ENCODE measurements at regions not wholly inside any gene's neighbourhood (a gene's known extent, or its start where the extent isn't known, plus 50 kb on each side); places are given as distances from the start of the nearest gene placed in this dataset.

DNA sequence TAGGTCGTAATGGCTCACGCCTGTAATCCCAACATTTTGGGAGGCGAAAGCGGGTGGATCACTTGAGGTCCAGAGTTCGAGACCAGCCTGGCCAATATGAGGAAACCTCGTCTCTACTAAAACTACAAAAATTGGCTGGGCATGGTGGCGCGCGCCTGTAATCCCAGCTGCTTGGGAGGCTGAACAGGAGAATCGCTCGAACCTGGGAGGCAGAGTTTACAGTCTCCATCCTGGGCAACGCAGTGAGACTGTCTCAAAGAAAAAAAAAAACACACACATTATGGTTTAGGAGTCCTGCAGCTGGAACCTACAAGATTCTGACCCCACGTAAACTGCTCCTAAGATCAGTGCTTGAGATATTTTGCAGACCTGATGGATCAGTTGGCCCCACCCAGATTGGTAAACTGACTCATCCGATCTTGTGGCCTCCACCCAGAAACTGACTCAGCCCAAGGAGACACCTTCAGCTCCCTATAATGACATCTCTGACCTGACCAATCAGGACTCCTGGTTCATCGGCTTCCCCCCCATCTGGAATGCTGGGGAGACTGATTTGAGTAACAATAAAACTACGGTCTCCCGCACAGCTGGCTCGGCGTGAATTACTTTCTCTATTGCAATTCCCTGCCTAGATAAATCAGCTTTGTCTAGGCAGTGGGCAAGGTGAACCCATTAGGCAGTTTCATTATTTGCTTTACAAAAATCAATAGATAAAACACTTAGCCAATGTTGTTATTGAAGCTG is 96.2 kb upstream of the BTN3A2 start:
- TF ChIP-seq, protein P1, sequence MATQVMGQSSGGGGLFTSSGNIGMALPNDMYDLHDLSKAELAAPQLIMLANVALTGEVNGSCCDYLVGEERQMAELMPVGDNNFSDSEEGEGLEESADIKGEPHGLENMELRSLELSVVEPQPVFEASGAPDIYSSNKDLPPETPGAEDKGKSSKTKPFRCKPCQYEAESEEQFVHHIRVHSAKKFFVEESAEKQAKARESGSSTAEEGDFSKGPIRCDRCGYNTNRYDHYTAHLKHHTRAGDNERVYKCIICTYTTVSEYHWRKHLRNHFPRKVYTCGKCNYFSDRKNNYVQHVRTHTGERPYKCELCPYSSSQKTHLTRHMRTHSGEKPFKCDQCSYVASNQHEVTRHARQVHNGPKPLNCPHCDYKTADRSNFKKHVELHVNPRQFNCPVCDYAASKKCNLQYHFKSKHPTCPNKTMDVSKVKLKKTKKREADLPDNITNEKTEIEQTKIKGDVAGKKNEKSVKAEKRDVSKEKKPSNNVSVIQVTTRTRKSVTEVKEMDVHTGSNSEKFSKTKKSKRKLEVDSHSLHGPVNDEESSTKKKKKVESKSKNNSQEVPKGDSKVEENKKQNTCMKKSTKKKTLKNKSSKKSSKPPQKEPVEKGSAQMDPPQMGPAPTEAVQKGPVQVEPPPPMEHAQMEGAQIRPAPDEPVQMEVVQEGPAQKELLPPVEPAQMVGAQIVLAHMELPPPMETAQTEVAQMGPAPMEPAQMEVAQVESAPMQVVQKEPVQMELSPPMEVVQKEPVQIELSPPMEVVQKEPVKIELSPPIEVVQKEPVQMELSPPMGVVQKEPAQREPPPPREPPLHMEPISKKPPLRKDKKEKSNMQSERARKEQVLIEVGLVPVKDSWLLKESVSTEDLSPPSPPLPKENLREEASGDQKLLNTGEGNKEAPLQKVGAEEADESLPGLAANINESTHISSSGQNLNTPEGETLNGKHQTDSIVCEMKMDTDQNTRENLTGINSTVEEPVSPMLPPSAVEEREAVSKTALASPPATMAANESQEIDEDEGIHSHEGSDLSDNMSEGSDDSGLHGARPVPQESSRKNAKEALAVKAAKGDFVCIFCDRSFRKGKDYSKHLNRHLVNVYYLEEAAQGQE (IDR thresholded peaks at IDR 0.05) = no peak
- no peak for TF ChIP-seq SP1 (IDR thresholded peaks at IDR 0.05)
- TF ChIP-seq, protein P2, sequence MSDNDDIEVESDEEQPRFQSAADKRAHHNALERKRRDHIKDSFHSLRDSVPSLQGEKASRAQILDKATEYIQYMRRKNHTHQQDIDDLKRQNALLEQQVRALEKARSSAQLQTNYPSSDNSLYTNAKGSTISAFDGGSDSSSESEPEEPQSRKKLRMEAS (IDR thresholded peaks at IDR 0.05) = no peak
- TF ChIP-seq CTCF (IDR thresholded peaks at IDR 0.05; ENCODE audit: low read depth, low read length, missing input control) = no peak
- no peak for TF ChIP-seq YY1 (IDR thresholded peaks at IDR 0.05)
- no peak for TF ChIP-seq ATF3 (IDR thresholded peaks at IDR 0.05)

Measured in liver (tissue), 3 donors.